CD8-positive, alpha-beta memory T cell (primary cell): ENCODE measurements at regions not wholly inside any gene's neighbourhood (a gene's known extent, or its start where the extent isn't known, plus 50 kb on each side); places are given as distances from the start of the nearest gene placed in this dataset.
A peak's percentile ranks its signal among the peaks of the same experiment; 100 is the strongest.

Experiments
- CTCF ChIA-PET: fragments of 350-600 bp; sonication (Branson Sonifier 250); formaldehyde crosslinking; loops from one replicate; lab custom pipeline; 2021; ENCODE audit warnings: antibody characterized with exemption; lab: Charles Lee
- POLR2A ChIA-PET: fragments of 350-600 bp; sonication (Branson Sonifier 250); formaldehyde crosslinking; loops from one replicate; lab custom pipeline; 2021; ENCODE audit warnings: antibody characterized with exemption; lab: Charles Lee
- DNase-seq, 5 donors: peaks; one replicate each; pipeline versions ENCODE4 v3.0.0 to v3.0.0-alpha.2; 2020 to 2022; ENCODE audit warnings: mixed read lengths in 1 of 5
- H3K27ac ChIP-seq: one replicate; pipeline ENCODE4 v1.7.0; 2013; ENCODE audit warnings: low read depth, mild to moderate bottlenecking, low read length, moderate library complexity
- H3K27me3 ChIP-seq: 2 replicates; pipeline ENCODE4 v1.7.0; 2013; ENCODE audit warnings: low read length, mild to moderate bottlenecking; ENCODE audit not compliant: insufficient read depth, poor library complexity, severe bottlenecking
- H3K36me3 ChIP-seq: 2 replicates; pipeline ENCODE4 v1.7.0; 2013; ENCODE audit warnings: mild to moderate bottlenecking, low read length, moderate library complexity; ENCODE audit not compliant: insufficient read depth
- H3K4me1 ChIP-seq: 2 replicates; pipeline ENCODE4 v1.7.0; 2013; ENCODE audit warnings: mild to moderate bottlenecking, low read length, moderate library complexity; ENCODE audit not compliant: insufficient read depth
- H3K4me3 ChIP-seq: 2 replicates; pipeline ENCODE4 v1.7.0; 2013; ENCODE audit warnings: mild to moderate bottlenecking, low read length
- H3K9me3 ChIP-seq: 2 replicates; pipeline ENCODE4 v1.7.0; 2013; ENCODE audit warnings: mild to moderate bottlenecking, low read length
- H3K27ac Mint-ChIP-seq, 8 donors: one replicate each; pipeline ENCODE4 v1.8.0; 2020 to 2021; ENCODE audit warnings: mixed read lengths in 8 of 8, mild to moderate bottlenecking in 6 of 8, inconsistent platforms in 3 of 8, moderate library complexity in 3 of 8
- H3K27me3 Mint-ChIP-seq, 2 donors: one replicate each; pipeline ENCODE4 v1.8.0; 2020 to 2021; ENCODE audit warnings: mixed read lengths in 2 of 2, mild to moderate bottlenecking in 1 of 2, moderate library complexity in 1 of 2
- H3K36me3 Mint-ChIP-seq, 3 donors: one replicate each; pipeline ENCODE4 v1.8.0; 2020 to 2021; ENCODE audit warnings: mixed read lengths in 3 of 3, inconsistent platforms in 1 of 3, mild to moderate bottlenecking in 1 of 3
- H3K4me1 Mint-ChIP-seq, 3 donors: one replicate each; pipeline ENCODE4 v1.8.0; 2020 to 2021; ENCODE audit warnings: mixed read lengths in 3 of 3, inconsistent platforms in 1 of 3, mild to moderate bottlenecking in 1 of 3
- H3K4me3 Mint-ChIP-seq, 7 donors: one replicate each; pipeline ENCODE4 v1.8.0; 2020 to 2021; ENCODE audit warnings: mixed read lengths in 7 of 7, mild to moderate bottlenecking in 6 of 7, moderate library complexity in 4 of 7, inconsistent platforms in 2 of 7
- H3K9me3 Mint-ChIP-seq, 5 donors: one replicate each; pipeline ENCODE4 v1.8.0; 2020 to 2022; ENCODE audit warnings: mixed read lengths in 5 of 5, mild to moderate bottlenecking in 3 of 5, moderate library complexity in 2 of 5, inconsistent platforms in 1 of 5

DNA sequence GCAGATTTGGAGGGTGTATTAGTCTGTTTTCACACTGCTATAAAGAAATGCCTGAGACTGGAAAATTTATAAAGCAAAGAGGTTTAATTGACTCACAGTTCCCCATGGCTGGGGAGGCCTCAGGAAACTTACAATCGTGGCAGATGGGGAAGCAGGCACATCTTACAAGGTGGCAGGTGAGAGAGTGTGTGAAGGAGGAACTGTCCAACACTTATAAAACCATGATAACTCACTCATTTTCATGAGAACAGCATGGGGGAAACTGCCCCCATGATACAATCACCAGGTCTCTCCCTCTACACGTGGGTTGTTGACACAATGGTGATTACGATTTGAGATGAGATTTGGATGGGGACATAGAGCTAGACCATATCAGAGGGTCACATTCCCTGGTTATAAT lies 195.6 kb downstream of the RGS9 start:
- H3K4me1 Mint-ChIP-seq: no peaks in the 10 kb centered on the region
- no peaks in the 10 kb centered on the region for H3K27me3 ChIP-seq
- POLR2A ChIA-PET: no interaction called here

DNA sequence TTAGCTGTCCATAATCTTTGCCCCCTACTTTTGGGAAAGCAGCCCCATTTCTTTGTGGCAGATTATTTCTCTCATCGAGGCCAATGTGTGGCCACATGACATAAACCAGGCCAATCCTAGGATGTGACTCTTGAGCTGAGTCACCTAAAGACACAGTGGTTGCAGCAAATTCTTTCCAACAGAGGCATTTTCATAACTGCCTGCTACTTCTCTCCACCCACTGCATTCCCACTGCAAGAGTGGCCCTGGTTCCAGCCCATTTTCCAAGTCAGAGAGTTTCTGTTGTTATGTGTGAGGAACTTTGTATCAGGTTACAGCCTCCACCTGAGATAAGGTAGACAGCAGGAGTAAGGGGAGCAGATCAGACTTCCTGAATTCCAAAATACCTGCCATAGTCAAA lies 195.2 kb downstream of the RGS9 start:
- H3K27ac Mint-ChIP-seq: peak overlapping the region in 1 of 8 donors; percentile 61
- ChIA-PET POLR2A (no interaction called here), CTCF (no interaction called here)
- H3K4me1 ChIP-seq: no peaks in the 10 kb centered on the region
- H3K9me3 Mint-ChIP-seq: peaks cover 0 to 3% (median 0%) of the 10 kb centered on the region in 5 donors
- H3K9me3 ChIP-seq: no peaks in the 10 kb centered on the region
- DNase-seq: no peak
- no peaks in the 10 kb centered on the region for H3K4me1 Mint-ChIP-seq
- H3K27me3 ChIP-seq: no peaks in the 10 kb centered on the region
- H3K27ac ChIP-seq: no peak overlapping the region
- no peaks in the 10 kb centered on the region for H3K36me3 ChIP-seq
- H3K27me3 Mint-ChIP-seq: peaks cover 16 to 46% of the 10 kb centered on the region in 2 donors
- H3K4me3 Mint-ChIP-seq: no peak overlapping the region
- H3K36me3 Mint-ChIP-seq: peaks cover 0 to under 1% (median 0%) of the 10 kb centered on the region in 3 donors
- H3K4me3 ChIP-seq: no peak overlapping the region

More for the DNA sequence above, 195.6 kb downstream of the RGS9 start:
- peaks cover 16 to 50% of the 10 kb centered on the region in 2 donors for H3K27me3 Mint-ChIP-seq
- CTCF ChIA-PET: no interaction called here
- no peaks in the 10 kb centered on the region for H3K4me1 ChIP-seq
- no peak overlapping the region for H3K27ac ChIP-seq
- DNase-seq: no peak
- no peak overlapping the region for H3K27ac Mint-ChIP-seq
- H3K9me3 ChIP-seq: no peaks in the 10 kb centered on the region
- H3K4me3 Mint-ChIP-seq: no peak overlapping the region
- peaks cover 0 to 7% (median 0%) of the 10 kb centered on the region in 5 donors for H3K9me3 Mint-ChIP-seq
- peaks cover 0 to 3% (median 0%) of the 10 kb centered on the region in 3 donors for H3K36me3 Mint-ChIP-seq
- no peak overlapping the region for H3K4me3 ChIP-seq
- no peaks in the 10 kb centered on the region for H3K36me3 ChIP-seq

DNA sequence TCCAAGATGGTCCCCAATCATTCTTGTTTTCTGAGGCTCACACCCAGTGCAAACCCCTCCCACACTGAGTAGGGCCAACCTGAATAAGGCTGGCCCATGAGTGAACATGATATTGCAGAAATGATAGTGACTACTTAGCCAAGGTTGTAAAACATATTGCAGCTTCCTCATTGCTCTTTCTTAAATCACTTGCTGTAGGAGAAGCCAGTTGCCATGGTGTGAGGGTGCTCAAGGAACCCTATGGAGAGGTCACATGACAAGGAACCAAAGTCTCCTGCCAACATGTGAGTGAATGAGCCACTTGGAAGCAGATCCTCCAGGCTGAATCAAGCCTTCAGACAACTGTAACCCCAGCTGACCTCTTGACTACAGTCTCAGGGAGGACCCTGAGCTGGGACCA lies 191.4 kb downstream of the RGS9 start:
- no peak overlapping the region for H3K27ac Mint-ChIP-seq
- no peak for DNase-seq
- no peak overlapping the region for H3K4me3 Mint-ChIP-seq
- ChIA-PET POLR2A (no interaction called here), CTCF (no interaction called here)
- Histone ChIP-seq H3K9me3 (no peaks in the 10 kb centered on the region), H3K4me3 (no peak overlapping the region), H3K27me3 (no peaks in the 10 kb centered on the region), H3K36me3 (no peaks in the 10 kb centered on the region), H3K4me1 (no peaks in the 10 kb centered on the region), H3K27ac (no peak overlapping the region)
- H3K9me3 Mint-ChIP-seq: no peaks in the 10 kb centered on the region
- peaks cover 14 to 38% of the 10 kb centered on the region in 2 donors for H3K27me3 Mint-ChIP-seq
- H3K36me3 Mint-ChIP-seq: no peaks in the 10 kb centered on the region
- no peaks in the 10 kb centered on the region for H3K4me1 Mint-ChIP-seq

DNA sequence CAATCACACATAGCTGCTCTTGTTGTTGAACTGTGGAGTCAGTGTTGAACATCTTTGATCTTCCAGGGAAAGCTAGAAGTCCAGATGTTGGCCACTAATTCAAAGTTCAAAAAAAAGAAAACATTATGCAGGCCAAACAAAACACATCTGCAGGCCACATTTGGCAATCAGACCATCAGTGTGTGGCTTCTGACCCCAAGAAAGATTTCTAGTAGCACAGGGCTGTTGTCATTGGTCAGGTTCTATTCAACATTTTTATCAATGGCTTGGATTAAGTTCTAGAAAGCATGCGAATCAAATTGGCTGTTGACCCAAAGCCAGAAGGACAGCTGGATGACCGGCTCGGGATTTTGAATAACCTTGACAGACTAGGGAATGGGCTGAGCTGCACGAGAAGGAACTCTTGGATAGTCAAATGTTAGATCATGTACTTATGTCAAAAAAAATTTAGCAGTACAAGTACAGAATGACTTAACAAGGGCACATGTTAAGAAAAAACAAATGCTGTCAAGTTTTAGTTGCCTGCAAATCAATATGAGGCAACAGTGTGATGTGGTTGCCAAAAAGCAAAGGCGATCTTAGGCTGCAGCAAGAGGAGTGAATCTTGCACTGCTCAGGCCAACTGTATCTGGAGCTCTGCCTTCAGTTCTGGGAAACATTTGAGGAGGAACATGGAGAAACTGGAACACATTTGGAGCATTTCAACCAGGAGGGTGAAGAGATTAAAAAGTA lies 187.6 kb downstream of the RGS9 start:
- Mint-ChIP-seq H3K27me3 (peaks cover 10 to 17% of the 10 kb centered on the region in 2 donors), H3K4me1 (no peaks in the 10 kb centered on the region), H3K9me3 (no peaks in the 10 kb centered on the region), H3K4me3 (no peak overlapping the region), H3K27ac (peak overlapping the region in 1 of 8 donors; percentile 47), H3K36me3 (no peaks in the 10 kb centered on the region)
- H3K4me1 ChIP-seq: no peaks in the 10 kb centered on the region
- ChIA-PET CTCF (no interaction called here), POLR2A (no interaction called here)
- H3K27ac ChIP-seq: no peak overlapping the region
- no peaks in the 10 kb centered on the region for H3K9me3 ChIP-seq
- no peaks in the 10 kb centered on the region for H3K27me3 ChIP-seq
- no peak overlapping the region for H3K4me3 ChIP-seq
- DNase-seq: no peak
- H3K36me3 ChIP-seq: no peaks in the 10 kb centered on the region

DNA sequence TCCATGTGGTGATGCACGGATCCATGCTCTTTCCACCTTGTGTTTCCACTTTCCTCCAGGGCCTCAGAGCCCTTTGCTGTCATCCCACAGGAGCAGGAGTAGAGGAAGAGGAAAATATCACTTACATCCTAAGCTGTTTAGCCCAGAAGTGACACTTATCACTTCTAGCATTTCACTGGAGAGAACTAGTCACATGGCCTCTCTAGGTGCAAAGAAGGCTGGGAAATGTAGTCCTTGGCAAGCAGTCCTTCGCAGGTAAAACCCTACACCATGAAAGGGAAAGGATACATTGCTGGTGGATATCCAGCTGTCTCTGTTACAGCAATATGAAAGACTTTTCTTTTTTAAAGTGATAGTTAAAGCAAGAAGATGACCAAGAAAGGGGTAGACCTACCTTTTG lies 185.9 kb downstream of the RGS9 start:
- H3K36me3 Mint-ChIP-seq: no peaks in the 10 kb centered on the region
- Histone ChIP-seq H3K4me1 (no peaks in the 10 kb centered on the region), H3K4me3 (no peak overlapping the region), H3K27ac (no peak overlapping the region), H3K36me3 (no peaks in the 10 kb centered on the region), H3K27me3 (no peaks in the 10 kb centered on the region), H3K9me3 (no peaks in the 10 kb centered on the region)
- peaks cover 5 to 17% of the 10 kb centered on the region in 2 donors for H3K27me3 Mint-ChIP-seq
- CTCF ChIA-PET: interaction anchor here (1.0 kb wide), 1 partner anchor 29 kb away, joined by 4 read pairs; no protein-coding TSS in a partner anchor
- H3K9me3 Mint-ChIP-seq: no peaks in the 10 kb centered on the region
- H3K27ac Mint-ChIP-seq: no peak overlapping the region
- no peaks in the 10 kb centered on the region for H3K4me1 Mint-ChIP-seq
- no peak overlapping the region for H3K4me3 Mint-ChIP-seq
- DNase-seq: no peak
- POLR2A ChIA-PET: no interaction called here

DNA sequence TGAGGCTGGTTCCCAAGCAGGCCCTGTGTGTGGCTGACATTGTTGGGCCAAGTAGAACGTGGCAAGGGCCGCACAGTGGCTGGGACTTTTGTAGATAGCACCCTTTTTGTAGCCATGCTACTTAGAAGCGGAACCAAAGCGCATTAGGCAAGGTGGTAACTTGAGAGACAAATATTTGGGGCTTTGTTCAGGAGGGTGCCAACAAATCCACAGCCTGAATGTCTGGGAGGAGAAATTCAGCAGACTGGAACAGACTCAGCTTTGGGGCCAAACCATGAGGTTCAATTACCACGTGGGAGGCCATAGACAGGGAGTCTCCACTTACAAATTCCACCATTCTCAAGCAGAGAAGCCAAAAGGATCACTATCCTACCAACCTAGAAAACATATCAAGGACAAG lies 183.7 kb downstream of the RGS9 start:
- no peak for DNase-seq
- Histone ChIP-seq H3K27me3 (no peaks in the 10 kb centered on the region), H3K36me3 (no peaks in the 10 kb centered on the region), H3K4me1 (no peaks in the 10 kb centered on the region), H3K27ac (no peak overlapping the region), H3K9me3 (no peaks in the 10 kb centered on the region), H3K4me3 (no peak overlapping the region)
- H3K27me3 Mint-ChIP-seq: peaks cover 8 to 11% of the 10 kb centered on the region in 2 donors
- no peak overlapping the region for H3K4me3 Mint-ChIP-seq
- H3K4me1 Mint-ChIP-seq: no peaks in the 10 kb centered on the region
- no peak overlapping the region for H3K27ac Mint-ChIP-seq
- peaks cover 0 to 2% (median 0%) of the 10 kb centered on the region in 5 donors for H3K9me3 Mint-ChIP-seq
- CTCF ChIA-PET: interaction anchor here (1.0 kb wide), 1 partner anchor 26 kb away, joined by 3 read pairs; no protein-coding TSS in a partner anchor
- no peaks in the 10 kb centered on the region for H3K36me3 Mint-ChIP-seq
- POLR2A ChIA-PET: no interaction called here

DNA sequence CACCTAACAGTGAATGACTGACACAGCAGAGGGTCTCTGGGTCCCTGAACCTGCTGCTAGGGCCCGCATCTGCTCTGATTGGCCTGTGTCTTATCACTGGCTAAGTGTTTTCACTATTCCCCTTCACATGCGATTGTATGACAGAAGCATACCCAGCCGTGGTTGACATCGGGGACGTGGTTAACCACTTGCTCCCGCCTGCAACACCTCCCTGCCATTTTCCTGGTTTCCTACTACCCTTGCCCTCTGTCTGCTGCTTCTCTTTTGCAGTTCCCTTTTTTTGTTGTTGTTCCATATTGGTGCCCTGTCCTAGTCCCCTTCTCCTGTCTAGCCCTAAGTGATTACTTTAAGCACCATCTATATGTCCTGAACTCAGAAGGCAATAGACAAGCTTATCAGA lies 177.0 kb downstream of the RGS9 start:
- Histone ChIP-seq H3K4me3 (no peak overlapping the region), H3K27ac (no peak overlapping the region), H3K36me3 (no peaks in the 10 kb centered on the region), H3K4me1 (no peaks in the 10 kb centered on the region), H3K27me3 (peaks cover 7% of the 10 kb centered on the region), H3K9me3 (no peaks in the 10 kb centered on the region)
- H3K9me3 Mint-ChIP-seq: peaks cover 0 to 2% (median 0%) of the 10 kb centered on the region in 5 donors
- POLR2A ChIA-PET: no interaction called here
- no peak for DNase-seq
- CTCF ChIA-PET: no interaction called here
- no peak overlapping the region for H3K4me3 Mint-ChIP-seq
- H3K36me3 Mint-ChIP-seq: peaks cover 0 to 4% (median 0%) of the 10 kb centered on the region in 3 donors
- peaks cover 4 to 7% (median 4%) of the 10 kb centered on the region in 3 donors for H3K4me1 Mint-ChIP-seq
- peaks cover 28 to 47% of the 10 kb centered on the region in 2 donors for H3K27me3 Mint-ChIP-seq
- peak overlapping the region in 1 of 8 donors; percentile 27 for H3K27ac Mint-ChIP-seq

DNA sequence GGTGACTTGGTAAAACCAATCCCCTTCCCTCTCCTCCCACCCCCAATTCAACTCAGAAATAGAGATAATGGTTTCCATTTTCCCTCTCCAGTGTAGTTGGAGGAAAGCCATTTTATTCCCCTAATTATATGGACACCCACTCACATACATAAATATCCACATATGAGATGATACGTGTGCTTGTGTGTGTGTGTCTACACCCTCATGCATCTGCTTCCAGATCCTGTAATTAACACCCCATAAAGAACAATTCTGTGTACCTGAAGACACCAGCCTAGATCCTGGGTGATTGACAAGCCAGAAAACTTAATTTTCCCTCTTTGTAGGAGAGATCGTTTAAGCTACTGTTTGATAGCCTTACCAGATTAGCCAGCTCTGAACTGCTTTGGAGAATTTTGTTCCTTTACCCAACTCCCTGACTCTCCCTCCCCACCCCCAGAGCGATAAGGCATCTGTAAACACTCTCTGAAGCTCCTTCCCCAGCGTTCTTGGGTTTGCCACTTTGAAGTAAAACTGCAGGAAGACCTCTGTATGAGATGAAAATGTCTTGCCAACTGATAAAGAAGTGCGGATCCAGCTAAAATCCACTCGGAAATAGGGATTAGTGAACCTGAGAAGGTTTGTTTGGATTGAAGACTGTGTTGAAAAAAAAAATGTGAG lies 175.7 kb downstream of the RGS9 start:
- ChIA-PET CTCF (no interaction called here), POLR2A (no interaction called here)
- peaks cover 7% of the 10 kb centered on the region for H3K27me3 ChIP-seq
- H3K9me3 Mint-ChIP-seq: peaks cover 0 to 2% (median 0%) of the 10 kb centered on the region in 5 donors
- peaks cover 31 to 56% of the 10 kb centered on the region in 2 donors for H3K27me3 Mint-ChIP-seq
- H3K4me1 ChIP-seq: no peaks in the 10 kb centered on the region
- no peak overlapping the region for H3K4me3 Mint-ChIP-seq
- H3K27ac ChIP-seq: no peak overlapping the region
- H3K4me1 Mint-ChIP-seq: peaks cover 4 to 7% (median 4%) of the 10 kb centered on the region in 3 donors
- no peak overlapping the region for H3K27ac Mint-ChIP-seq
- no peaks in the 10 kb centered on the region for H3K36me3 ChIP-seq
- no peaks in the 10 kb centered on the region for H3K9me3 ChIP-seq
- peaks cover 0 to 4% (median 0%) of the 10 kb centered on the region in 3 donors for H3K36me3 Mint-ChIP-seq
- DNase-seq: no peak
- no peak overlapping the region for H3K4me3 ChIP-seq
